Fibroblast of skin of left biceps (primary cell): ENCODE measurements at regions not wholly inside any gene's neighbourhood (a gene's known extent, or its start where the extent isn't known, plus 50 kb on each side); places are given as distances from the start of the nearest gene placed in this dataset.
A peak's percentile ranks its signal among the peaks of the same experiment; 100 is the strongest.
"Not testable (repeated sequence)": the region's sequence is repeated elsewhere in the genome, so short reads cannot be mapped to it uniquely, and the experiment has no call there.

ENCODE experiments used
- DNase-seq, 2 experiments: peaks; one replicate each; pipeline ENCODE4 v3.0.0-alpha.2; 2013; ENCODE audit warnings: low read depth in 2 of 2

- DNase-seq, result not testable (repeated sequence)
These were observed 135.5 kb downstream of the NBPF8 start for GRCh38 chr1:120550335-120550734.

GRCh38 chr1:120552190-120552589, 137.4 kb downstream of the NBPF8 start:
- DNase-seq, result not testable (repeated sequence)

DNA sequence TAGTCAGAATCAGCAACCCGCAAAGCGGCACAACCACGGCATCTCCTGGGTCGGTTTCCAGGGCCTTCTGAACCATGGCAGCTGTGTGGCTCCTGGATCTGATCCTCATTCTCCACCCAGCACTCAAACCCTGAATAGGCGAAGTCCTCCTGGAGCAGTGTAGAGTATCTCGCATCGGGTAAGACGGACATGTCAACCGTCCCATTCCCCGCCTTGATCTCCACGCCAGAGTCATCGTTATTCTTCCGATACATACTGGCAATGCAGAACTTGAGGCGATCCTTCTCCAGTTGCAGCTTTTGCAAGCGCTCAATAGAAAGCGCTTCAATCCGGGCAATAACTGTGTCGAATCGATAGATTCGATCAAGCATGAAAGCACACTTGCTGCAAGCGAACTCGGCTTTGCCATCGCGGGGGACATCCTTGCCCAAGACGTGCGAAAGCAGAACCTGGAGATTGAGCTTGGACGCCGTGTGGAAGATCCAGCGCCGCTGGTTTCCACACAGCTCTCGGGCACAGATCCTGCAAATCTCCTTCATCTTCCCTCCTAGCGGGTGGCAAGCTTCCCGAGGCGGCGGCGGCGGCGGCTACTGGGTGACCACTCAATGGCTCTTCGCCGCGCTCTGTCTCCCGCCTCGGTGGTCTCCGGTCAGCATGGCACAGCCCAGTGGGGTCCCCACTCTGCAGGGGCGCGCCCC, 142.9 kb downstream of the NBPF8 start:
- not testable (repeated sequence) for DNase-seq

DNA sequence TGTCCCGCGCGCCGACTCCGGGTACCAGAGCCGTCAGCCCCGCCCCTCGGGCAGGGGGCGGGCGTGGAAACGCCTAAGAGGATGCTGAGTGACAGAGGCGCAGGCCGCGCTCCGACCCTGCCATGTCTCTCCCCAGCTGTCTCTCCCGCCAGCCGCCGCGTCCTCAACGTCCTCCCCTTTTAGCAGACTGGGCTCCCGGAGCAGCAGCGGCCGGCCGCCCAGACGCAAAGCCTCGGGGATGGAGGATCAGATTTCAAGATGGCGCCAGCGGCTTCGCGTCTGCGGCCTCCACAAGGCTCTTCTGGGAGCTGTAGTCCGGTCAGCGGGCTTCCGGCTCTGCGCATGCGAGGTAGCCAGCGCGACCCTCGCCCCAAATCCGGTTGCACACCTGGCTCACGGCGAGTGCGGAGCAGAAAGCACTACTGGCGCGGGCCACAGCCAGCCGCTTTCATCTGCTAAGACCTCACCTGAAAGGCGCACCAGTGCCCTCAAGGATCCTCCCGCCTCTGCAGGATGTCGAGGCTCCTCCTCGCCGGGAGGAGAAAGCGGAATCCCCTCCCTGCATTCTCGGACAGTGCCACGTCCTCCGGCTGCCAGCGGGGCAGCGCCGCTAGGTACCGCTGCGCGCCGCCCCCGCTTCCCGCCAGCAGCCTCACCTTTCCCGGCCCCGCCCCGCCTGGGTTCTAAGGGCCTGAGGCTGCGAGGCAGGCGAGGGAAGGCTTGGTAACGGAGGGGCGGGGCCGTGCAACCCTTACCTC, 143.6 kb downstream of the NBPF8 start:
- peak; percentile 21 for DNase-seq

- not testable (repeated sequence) for DNase-seq
These were observed 146.9 kb downstream of the NBPF8 start for GRCh38 chr1:120561767-120562166.

GRCh38 chr1:120565396-120565795, 150.6 kb downstream of the NBPF8 start:
- DNase-seq, result not testable (repeated sequence)

GRCh38 chr1:120567620-120568019, 152.8 kb downstream of the NBPF8 start:
- not testable (repeated sequence) for DNase-seq

DNA sequence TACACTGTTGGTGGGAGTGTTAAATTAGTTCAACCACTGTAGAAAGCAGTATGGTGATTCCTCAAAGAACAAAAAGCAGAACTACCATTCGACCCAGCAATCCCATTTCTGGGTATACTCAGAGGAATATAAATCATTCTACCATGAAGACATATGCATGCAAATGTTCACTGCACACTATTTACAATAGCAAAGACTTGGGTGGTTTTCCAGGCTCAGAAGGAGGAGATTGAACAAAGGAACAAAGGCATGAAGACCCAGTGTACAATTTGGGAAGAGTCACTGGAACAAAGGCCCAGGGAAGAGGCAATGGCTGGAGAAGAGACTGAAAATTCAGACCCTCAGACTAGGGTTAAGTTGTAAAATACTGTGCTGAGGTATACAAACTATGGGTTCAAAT, 148.5 kb upstream of the NBPF26 start:
- not testable (repeated sequence) for DNase-seq

- not testable (repeated sequence) for DNase-seq
These were observed 141.6 kb upstream of the NBPF26 start for GRCh38 chr1:120582135-120582534.

DNA sequence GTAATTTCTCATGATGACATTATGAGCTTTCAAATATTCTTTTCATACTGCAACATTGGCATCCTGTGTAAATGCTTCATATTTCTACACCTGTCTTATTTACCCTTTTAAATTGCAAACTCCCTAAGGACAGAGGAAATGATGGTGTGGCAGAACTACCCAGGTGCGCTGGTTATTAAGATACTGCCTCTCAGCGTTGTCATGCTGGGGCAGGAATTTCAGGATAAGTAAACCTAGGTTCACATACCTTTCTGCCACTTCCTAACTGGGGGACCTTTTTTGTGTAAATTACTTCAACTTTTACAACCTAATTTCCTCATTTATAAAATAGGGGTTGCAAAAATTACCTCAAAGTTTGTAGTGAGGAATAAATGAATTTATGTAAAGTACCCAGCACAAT, 137.7 kb upstream of the NBPF26 start:
- not testable (repeated sequence) for DNase-seq

DNA sequence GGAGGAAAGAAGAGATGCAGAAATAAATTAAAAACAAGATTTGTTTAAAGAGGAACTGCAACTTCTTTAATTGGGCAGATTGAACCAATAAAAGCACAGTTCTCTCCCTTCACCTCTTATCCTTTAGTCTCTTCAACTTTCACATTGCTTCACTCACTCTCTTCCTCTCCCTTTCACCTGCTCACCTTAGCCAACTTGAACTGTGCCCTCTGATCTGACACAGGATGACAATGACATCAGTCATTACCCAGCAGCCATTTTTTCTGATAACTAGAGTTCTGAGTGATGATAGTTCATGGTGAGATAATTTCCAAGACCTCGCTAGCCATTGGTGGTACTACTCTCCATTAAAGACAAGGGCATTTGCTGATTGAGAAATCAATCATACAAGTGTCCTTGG, 134.9 kb upstream of the NBPF26 start:
- not testable (repeated sequence) for DNase-seq

DNA sequence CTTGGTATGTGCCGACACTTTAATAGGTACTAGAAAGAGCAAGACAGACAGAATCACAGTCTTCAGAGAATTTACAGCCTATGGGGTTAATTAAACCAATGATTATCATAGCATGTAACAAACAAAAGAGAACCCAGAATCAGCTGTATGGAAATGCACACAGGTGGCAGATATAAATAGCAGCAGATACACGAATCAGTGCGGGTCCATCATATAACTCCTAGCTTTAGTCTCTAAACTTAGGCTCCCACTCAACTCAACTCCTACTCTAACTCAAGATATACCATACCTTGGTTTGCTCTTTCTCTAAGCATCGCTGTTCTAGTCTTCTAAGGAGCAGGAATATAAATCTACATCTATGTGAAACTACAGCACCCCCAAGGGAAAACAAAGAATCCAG, 132.0 kb upstream of the NBPF26 start:
- not testable (repeated sequence) for DNase-seq

GRCh38 chr1:120592943-120593342, 130.8 kb upstream of the NBPF26 start:
- DNase-seq, result not testable (repeated sequence)

DNA sequence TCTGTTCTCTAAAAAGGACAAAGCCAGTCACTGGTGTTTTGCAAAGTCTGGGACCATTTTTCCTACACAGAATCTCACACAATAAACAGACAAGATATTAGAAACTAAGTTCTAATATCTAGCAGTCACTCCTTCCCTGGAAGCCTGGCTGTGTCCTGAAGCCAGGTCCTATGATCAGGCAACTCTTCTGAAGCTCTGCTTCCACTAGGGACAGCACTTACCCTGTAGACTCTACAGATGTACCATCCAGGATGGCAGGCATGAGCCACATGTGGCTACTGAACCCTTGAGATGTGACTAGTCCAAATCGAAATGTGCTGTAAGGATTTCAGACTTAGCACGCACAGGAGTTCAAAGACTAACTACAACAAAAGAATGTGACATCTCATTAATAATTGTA, 130.1 kb upstream of the NBPF26 start:
- not testable (repeated sequence) for DNase-seq

DNA sequence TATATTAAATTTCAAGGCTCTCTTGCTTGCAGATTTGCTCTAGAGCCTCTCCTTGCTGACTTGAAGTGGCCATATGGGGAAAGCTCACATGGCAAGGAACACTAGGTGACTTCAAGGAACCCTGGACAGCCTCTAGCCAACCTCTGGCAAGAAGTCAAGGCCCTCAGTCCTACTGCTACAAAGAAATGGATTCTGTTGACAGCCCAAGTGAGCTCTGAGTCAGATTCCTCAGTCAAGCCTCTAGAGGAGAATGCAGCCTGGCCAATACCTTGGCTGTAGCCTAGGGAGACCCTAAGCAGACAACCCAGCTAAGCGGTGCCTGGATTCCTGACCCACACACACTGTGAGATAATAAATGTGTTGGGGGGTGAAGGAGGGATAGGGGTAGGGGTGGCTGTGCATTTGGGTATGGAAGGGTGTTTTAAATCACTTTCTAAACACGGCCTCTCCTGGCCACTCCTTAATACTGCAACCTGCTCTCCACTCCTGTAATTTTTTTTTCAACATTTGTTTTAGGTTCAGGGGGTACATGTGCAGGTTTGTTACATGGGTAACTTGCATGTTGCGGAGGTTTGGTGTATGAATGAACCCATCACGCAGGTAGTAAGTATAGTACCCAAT, 125.3 kb upstream of the NBPF26 start:
- not testable (repeated sequence) for DNase-seq

GRCh38 chr1:120599511-120599910, 124.2 kb upstream of the NBPF26 start:
- not testable (repeated sequence) for DNase-seq

DNA sequence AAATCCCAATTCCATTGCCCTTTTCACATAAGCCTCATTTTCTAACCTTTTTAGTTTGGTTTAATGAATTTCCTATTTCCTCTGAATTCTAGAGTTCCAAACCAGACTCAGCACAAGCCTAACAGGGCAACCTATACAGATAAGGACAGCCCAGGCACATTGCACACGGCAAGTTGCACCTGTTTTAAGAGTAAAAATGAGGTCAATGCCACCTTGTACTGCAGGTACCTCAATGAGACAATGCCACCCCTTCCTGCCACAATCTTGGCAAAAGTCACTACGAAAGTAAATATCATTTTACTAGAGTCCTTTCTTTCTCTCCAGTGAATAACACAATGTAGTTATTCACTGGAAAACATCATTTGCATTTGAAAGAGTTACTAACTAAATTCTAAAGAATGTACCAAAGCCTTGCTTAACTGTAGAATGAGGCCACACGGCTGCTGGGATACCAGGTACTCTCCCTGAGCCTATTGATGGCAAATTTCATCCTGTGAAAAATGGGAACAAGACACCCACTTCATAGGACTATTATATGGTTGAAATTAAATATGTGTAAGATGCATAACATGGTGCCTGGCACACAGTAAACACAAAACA, 123.2 kb upstream of the NBPF26 start:
- not testable (repeated sequence) for DNase-seq

- not testable (repeated sequence) for DNase-seq
These were observed 115.9 kb upstream of the NBPF26 start for GRCh38 chr1:120607882-120608281.

DNA sequence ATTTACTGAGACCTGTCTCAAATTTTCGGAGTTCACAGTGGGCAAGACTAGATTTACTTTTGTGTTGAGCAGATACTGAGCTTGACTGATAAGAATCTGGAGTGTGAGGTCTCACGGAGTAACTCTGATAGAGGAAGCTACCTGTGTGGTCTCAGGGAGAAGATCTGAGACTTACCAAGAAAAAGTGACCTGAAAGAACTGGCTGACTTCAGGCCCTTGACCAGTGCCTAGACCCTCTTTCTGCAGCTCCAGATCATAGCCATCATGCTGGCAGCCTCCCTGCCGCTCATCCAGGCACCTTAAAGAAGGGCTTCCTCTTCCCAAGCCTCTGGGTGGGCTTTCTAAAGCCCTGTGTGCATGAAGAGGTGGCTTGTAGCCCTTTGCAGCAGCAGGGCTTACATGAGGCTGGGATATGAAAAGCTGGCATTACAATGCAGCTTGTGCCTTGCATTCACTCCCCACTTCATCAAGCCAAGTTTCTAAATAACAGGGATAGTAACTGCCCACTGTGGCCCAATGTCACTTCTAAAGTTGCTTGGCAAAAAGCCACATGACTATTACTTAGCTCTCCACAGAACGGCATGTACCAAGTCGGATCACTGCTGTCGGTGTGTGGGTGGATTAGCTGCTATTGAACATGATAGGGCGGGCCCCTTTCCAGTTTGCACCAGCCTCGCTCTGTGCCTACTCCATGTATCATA, 115.3 kb upstream of the NBPF26 start:
- DNase-seq, result not testable (repeated sequence)

- not testable (repeated sequence) for DNase-seq
These were observed 114.7 kb upstream of the NBPF26 start for GRCh38 chr1:120609015-120609573.

DNA sequence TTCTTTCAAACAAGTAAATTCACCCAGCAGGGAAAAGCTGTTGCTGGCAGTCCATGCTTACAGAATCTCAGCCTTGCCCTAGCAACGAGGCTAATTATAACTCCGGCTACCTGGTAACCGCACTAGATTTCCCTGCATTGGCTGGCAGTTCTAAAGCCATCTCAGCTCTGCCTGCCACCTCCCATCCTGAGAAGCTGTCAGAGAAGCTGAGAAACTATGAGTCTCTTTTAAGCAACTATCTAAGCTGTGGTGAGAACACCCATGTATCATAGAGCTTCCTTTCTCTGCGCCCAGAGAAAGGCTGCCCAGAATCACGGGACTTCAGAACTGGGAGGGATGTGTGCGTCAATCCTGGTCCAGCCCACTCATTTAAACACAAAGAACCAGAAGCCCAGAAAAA, 113.9 kb upstream of the NBPF26 start:
- not testable (repeated sequence) for DNase-seq
